Activated B cell treated with CpG ODN at 0.5 μM for 24 hours (primary cell): ENCODE measurements at regions not wholly inside any gene's neighbourhood (a gene's known extent, or its start where the extent isn't known, plus 50 kb on each side); places are given as distances from the start of the nearest gene placed in this dataset.

Experiments
- ATAC-seq: fragments of 200-7000 bp; cut with Tn5 transposase; one replicate; pipeline ENCODE4 v1.10.0; 2021; ENCODE audit warnings: low read depth, mild to moderate bottlenecking, moderate library complexity
- CTCF ChIA-PET: fragments of 350-600 bp; sonication (Branson Sonifier 250); formaldehyde crosslinking; loops from one replicate; lab custom pipeline; 2021; ENCODE audit warnings: antibody characterized with exemption; lab: Charles Lee
- POLR2A ChIA-PET: fragments of 350-600 bp; sonication (Branson Sonifier 250); formaldehyde crosslinking; loops from one replicate; lab custom pipeline; 2021; ENCODE audit warnings: antibody characterized with exemption; lab: Charles Lee
- DNase-seq: peaks from one replicate; pipeline ENCODE4 v3.0.0; 2022
- H3K27ac Mint-ChIP-seq: one replicate; pipeline ENCODE4 v1.8.0; 2020; ENCODE audit warnings: mixed read lengths
- H3K27me3 Mint-ChIP-seq: one replicate; pipeline ENCODE4 v1.8.0; 2021; ENCODE audit warnings: mixed read lengths
- H3K36me3 Mint-ChIP-seq: one replicate; pipeline ENCODE4 v1.8.0; 2021; ENCODE audit warnings: low read depth, mixed read lengths
- H3K4me1 Mint-ChIP-seq: one replicate; pipeline ENCODE4 v1.8.0; 2021; ENCODE audit warnings: mixed read lengths
- H3K4me3 Mint-ChIP-seq: one replicate; pipeline ENCODE4 v1.8.0; 2020; ENCODE audit warnings: mild to moderate bottlenecking, mixed read lengths
- H3K9me3 Mint-ChIP-seq: one replicate; pipeline ENCODE4 v1.8.0; 2020; ENCODE audit warnings: mixed read lengths
- intact Hi-C: fragments of 100-400 bp; cut with micrococcal nuclease; formaldehyde crosslinking; loops from one replicate; pipeline ENCODE4 v1.15.1; 2024
- TF ChIP-seq, protein P1 (sequence below): fragments of 200-600 bp; IDR thresholded peaks from one replicate; pipeline ENCODE4 v1.8.0; 2022; ENCODE audit warnings: antibody characterized with exemption, mild to moderate bottlenecking

DNA sequence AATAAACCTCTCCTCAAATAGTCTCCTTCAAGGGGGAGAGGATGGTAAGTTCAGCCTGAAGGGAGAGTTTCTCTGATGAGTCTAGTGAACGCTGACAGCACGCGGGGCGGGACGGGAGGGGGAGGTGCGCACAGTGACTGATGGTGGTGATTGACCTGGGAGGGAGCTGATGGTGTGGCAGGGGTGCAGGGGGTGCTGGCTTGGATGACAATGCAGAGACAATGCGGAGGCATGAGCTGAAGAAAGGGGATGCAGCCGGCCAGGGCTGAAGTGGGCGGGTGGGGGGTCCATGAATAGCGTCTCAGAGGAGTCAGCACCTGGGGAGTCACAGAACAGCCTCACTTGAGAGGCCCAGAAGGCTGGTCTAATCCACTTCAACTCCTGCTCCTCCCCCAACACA lies 142.5 kb upstream of the PJA1 start:
- Mint-ChIP-seq H3K27me3 (peaks cover 12% of the 10 kb centered on the region), H3K27ac (no peak overlapping the region), H3K4me3 (no peak overlapping the region), H3K36me3 (no peaks in the 10 kb centered on the region), H3K9me3 (no peaks in the 10 kb centered on the region), H3K4me1 (no peaks in the 10 kb centered on the region)
- POLR2A ChIA-PET: no interaction called here
- TF ChIP-seq, protein P1, sequence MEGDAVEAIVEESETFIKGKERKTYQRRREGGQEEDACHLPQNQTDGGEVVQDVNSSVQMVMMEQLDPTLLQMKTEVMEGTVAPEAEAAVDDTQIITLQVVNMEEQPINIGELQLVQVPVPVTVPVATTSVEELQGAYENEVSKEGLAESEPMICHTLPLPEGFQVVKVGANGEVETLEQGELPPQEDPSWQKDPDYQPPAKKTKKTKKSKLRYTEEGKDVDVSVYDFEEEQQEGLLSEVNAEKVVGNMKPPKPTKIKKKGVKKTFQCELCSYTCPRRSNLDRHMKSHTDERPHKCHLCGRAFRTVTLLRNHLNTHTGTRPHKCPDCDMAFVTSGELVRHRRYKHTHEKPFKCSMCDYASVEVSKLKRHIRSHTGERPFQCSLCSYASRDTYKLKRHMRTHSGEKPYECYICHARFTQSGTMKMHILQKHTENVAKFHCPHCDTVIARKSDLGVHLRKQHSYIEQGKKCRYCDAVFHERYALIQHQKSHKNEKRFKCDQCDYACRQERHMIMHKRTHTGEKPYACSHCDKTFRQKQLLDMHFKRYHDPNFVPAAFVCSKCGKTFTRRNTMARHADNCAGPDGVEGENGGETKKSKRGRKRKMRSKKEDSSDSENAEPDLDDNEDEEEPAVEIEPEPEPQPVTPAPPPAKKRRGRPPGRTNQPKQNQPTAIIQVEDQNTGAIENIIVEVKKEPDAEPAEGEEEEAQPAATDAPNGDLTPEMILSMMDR: no peak
- no peak for DNase-seq
- ATAC-seq: no peak
- CTCF ChIA-PET: no interaction called here
- intact Hi-C loops: no loop called here

DNA sequence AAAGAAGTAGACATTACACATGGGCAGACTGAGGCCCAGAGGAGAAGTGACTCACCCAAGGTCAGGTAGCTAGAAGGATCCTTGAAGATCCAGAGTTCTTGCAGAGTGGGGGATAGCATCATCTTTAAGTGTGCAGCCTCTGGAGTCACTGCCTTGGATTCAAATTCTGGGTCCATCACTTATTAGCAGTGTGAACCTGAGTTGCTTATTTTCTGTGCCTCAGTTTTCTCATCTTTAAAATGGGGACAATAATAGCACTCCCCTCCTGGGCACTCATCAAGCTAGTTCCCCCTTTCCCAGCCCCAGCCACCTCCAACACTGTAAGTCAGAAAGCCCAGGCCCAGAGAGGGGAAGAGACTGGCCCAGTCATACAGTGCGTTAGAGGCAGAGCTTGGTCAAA lies 141.8 kb upstream of the PJA1 start:
- Mint-ChIP-seq H3K36me3 (no peaks in the 10 kb centered on the region), H3K27ac (no peak overlapping the region), H3K4me1 (no peaks in the 10 kb centered on the region), H3K27me3 (peaks cover 18% of the 10 kb centered on the region), H3K9me3 (no peaks in the 10 kb centered on the region), H3K4me3 (no peak overlapping the region)
- intact Hi-C loops: no loop called here
- no peak for ATAC-seq
- CTCF ChIA-PET: no interaction called here
- TF ChIP-seq, protein P1: no peak
- no peak for DNase-seq
- POLR2A ChIA-PET: no interaction called here

DNA sequence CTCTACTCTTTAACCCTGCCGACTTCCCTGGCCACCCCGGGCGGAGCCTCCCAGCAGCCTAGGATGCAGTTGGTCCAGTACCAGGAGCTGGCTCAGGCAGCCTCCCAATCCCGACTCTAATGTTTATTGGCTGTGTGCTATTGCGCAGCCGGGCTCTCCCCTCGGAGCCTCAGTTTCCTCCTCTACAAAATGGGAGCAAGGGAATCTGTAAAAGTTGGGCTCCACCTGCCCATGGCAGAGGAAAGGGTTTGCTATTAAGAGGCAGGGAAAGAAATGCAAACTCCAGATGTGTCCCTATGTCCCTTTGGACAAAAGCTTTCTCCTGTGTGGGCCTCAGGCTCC lies 140.8 kb upstream of the PJA1 start:
- Mint-ChIP-seq H3K4me3 (no peak overlapping the region), H3K4me1 (no peaks in the 10 kb centered on the region), H3K9me3 (no peaks in the 10 kb centered on the region), H3K27ac (no peak overlapping the region), H3K36me3 (no peaks in the 10 kb centered on the region), H3K27me3 (peaks cover 18% of the 10 kb centered on the region)
- ChIA-PET CTCF (no interaction called here), POLR2A (no interaction called here)
- TF ChIP-seq, protein P1: no peak
- intact Hi-C loops: no loop called here
- no peak for ATAC-seq
- no peak for DNase-seq

DNA sequence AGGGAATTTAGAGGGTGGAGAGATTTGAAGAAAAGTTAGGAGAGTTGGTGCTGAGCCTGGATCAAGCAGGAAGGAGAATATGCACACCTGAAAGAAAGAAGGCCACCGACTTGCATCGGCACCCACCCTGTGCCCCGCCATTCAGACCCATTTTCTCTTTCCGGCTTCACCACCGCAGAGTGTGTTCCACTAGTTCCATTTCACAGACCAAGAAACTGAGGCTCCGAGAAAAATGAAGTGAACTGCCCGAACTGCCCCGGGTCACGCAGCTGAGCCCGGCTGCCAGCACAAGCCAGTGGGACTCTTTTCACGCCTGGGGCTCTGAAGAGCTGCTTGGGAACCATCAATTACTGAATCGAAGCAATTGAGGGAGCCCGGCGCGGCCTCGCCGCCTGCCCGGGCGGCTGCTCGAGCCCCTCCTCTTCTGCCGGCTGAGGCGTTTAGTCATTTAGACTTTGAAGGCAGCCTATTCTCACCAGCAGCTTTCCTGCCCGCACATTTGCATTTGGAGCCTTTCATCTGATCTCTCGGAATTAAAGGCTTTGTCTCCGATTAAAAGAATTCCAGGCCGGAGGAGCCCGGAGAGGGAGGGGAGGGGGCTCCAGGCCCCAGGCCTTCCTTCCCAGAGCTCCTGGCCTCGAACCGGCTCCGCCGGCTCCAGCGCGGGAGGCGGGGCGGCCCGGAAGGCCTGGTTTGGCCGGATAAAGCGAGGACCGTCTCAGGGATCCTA lies 140.2 kb upstream of the PJA1 start:
- Mint-ChIP-seq H3K27ac (no peak overlapping the region), H3K9me3 (no peaks in the 10 kb centered on the region), H3K36me3 (no peaks in the 10 kb centered on the region), H3K27me3 (peaks cover 18% of the 10 kb centered on the region), H3K4me1 (no peaks in the 10 kb centered on the region), H3K4me3 (no peak overlapping the region)
- intact Hi-C loops: no loop called here
- ChIA-PET POLR2A (no interaction called here), CTCF (no interaction called here)
- no peak for DNase-seq
- ATAC-seq: no peak
- TF ChIP-seq, protein P1: no peak

DNA sequence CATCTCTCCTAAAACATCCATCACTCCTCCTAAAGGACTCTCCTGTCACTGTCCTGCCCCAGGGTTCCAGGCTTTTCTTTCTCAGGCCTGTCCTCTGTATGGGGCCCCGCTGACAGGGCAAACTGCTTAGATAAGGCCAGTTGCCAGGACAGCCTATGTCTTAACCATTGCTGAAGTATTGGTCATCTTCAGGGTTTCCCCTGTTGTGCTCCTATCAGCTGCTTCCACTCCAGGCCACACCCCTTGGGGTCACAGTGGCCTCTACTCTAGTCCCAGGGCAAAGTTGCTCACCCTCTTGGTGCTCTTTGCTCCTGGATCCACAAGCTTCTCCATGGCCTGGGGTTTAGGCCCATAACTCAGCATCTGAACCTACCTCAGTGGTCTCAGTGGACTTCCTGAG lies 138.0 kb upstream of the PJA1 start:
- TF ChIP-seq, protein P1: no peak
- Mint-ChIP-seq H3K4me3 (no peak overlapping the region), H3K9me3 (no peaks in the 10 kb centered on the region), H3K27me3 (peaks cover 18% of the 10 kb centered on the region), H3K4me1 (no peaks in the 10 kb centered on the region), H3K36me3 (no peaks in the 10 kb centered on the region), H3K27ac (no peak overlapping the region)
- intact Hi-C loops: no loop called here
- ChIA-PET CTCF (no interaction called here), POLR2A (no interaction called here)
- DNase-seq: no peak
- ATAC-seq: no peak
